Activated T-helper 17 cell treated with anti-CD3 and anti-CD28 coated beads, Interleukin-2, amount 50 U/mL, for 72 hours (primary cell): ENCODE measurements at regions not wholly inside any gene's neighbourhood (a gene's known extent, or its start where the extent isn't known, plus 50 kb on each side); places are given as distances from the start of the nearest gene placed in this dataset.
"Not testable (repeated sequence)": the region's sequence is repeated elsewhere in the genome, so short reads cannot be mapped to it uniquely, and the experiment has no call there.

Experiments
- ATAC-seq: fragments of 150-1000 bp; cut with Tn5 transposase; replicated peaks from 2 replicates; pipeline ENCODE4 v1.10.0; 2021; ENCODE audit warnings: mild to moderate bottlenecking, moderate library complexity
- H3K27ac Mint-ChIP-seq: one replicate; pipeline ENCODE4 v1.8.0; 2022; ENCODE audit warnings: mixed read lengths
- H3K27me3 Mint-ChIP-seq: one replicate; pipeline ENCODE4 v1.8.0; 2022; ENCODE audit warnings: mixed read lengths
- H3K36me3 Mint-ChIP-seq: one replicate; pipeline ENCODE4 v1.8.0; 2022; ENCODE audit warnings: low read depth, mild to moderate bottlenecking, mixed read lengths
- H3K4me1 Mint-ChIP-seq: one replicate; pipeline ENCODE4 v1.8.0; 2022; ENCODE audit warnings: mixed read lengths
- H3K4me3 Mint-ChIP-seq: one replicate; pipeline ENCODE4 v1.8.0; 2022; ENCODE audit warnings: mild to moderate bottlenecking, mixed read lengths
- H3K9me3 Mint-ChIP-seq: one replicate; pipeline ENCODE4 v1.8.0; 2022; ENCODE audit warnings: mixed read lengths

DNA sequence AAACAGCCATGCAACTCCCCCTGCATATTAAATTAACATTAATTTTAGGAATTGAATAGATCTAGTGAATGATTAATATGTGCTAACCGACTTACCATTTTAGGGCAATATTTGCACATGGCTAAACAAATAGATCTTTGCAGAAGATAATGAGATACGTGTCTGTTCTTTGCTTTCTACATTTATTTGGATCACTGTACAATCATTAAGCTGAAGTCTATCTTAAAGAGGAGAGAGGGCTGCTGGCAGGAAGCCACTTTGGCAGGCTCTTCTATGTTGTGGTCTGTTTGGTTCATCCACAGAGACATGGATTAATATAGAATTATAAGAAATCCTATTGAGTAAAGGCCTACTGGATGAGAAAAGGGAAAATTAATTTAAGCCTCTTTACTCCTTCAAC is 318.5 kb downstream of the ANKRD30B start:
- not testable (repeated sequence) for ATAC-seq, H3K27me3 Mint-ChIP-seq, H3K36me3 Mint-ChIP-seq, H3K4me3 Mint-ChIP-seq, H3K27ac Mint-ChIP-seq, H3K9me3 Mint-ChIP-seq, H3K4me1 Mint-ChIP-seq

- not testable (repeated sequence) for ATAC-seq, H3K9me3 Mint-ChIP-seq, H3K4me1 Mint-ChIP-seq, H3K36me3 Mint-ChIP-seq, H3K27ac Mint-ChIP-seq, H3K4me3 Mint-ChIP-seq, H3K27me3 Mint-ChIP-seq
These were observed 323.3 kb downstream of the ANKRD30B start for GRCh38 chr18:15071311-15071710.
